Lower leg skin (tissue), 4 donors: ENCODE measurements at regions not wholly inside any gene's neighbourhood (a gene's known extent, or its start where the extent isn't known, plus 50 kb on each side); places are given as distances from the start of the nearest gene placed in this dataset.

Experiments used
- DNase-seq, 2 donors: peaks; one replicate each; pipeline ENCODE4 v3.0.0-alpha.2; 2019; ENCODE audit warnings: low spot score in 2 of 2
- H3K4me3 ChIP-seq: fragments of 200-600 bp; sonication (generic); 2 replicates; pipeline ENCODE4 v1.5.1; 2017; ENCODE audit warnings: mild to moderate bottlenecking, low read depth; ENCODE audit not compliant: poor library complexity, severe bottlenecking
- POLR2A ChIP-seq, 2 donors: fragments of 450-650 bp; IDR thresholded peaks; one replicate each; pipeline ENCODE4 v1.6.1; 2016 to 2017; ENCODE audit warnings: antibody characterized with exemption in 2 of 2, mild to moderate bottlenecking in 1 of 2, moderate library complexity in 1 of 2
- WGBS, 2 donors: methylation state at CpG; one replicate each; pipeline ENCODE4 v1.1.5; 2018; 5-methylcytosine and 5-hydroxymethylcytosine counted together
- intact Hi-C: fragments of 100-400 bp; cut with DNase I; formaldehyde crosslinking; loops from one replicate; pipeline ENCODE4 v1.15.0; 2023; ENCODE audit warnings: low total_unique reads
- TF ChIP-seq, protein P1 (sequence below), 3 donors: fragments of 450-650 bp; IDR thresholded peaks; one replicate each; pipeline ENCODE4 v1.5.1; 2016; ENCODE audit warnings: antibody characterized with exemption in 3 of 3, mild to moderate bottlenecking in 3 of 3, moderate library complexity in 2 of 3

DNA sequence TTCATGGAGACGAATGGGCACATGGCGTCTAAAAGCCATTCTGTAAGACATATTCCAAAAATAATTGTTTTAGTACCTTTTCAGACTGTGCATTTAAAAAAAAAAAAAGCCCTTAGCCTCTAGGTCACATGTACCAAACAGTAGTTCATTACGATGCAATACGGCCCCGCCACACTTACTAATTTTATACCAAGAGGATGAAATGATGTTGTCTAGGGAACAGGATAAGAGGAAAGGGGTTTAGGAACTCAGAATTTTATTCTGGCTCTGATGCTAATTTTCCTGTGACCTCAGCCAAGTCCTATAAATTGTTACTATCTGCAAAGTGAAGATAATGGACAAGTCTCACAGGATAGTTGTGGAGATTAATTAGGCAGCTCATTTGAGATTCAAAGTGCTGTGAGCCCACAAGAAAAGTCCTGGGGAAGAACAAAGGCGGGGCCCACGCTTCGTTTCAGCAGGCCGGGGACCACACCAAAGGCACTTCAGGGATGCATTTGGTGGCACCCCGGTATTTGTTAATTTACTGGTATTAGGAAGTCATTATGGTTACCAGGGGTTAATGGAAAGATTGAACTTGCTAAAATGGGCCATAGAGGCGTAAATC lies 511.1 kb downstream of the IRS2 start:
- no peak for DNase-seq
- TF ChIP-seq, protein P1, sequence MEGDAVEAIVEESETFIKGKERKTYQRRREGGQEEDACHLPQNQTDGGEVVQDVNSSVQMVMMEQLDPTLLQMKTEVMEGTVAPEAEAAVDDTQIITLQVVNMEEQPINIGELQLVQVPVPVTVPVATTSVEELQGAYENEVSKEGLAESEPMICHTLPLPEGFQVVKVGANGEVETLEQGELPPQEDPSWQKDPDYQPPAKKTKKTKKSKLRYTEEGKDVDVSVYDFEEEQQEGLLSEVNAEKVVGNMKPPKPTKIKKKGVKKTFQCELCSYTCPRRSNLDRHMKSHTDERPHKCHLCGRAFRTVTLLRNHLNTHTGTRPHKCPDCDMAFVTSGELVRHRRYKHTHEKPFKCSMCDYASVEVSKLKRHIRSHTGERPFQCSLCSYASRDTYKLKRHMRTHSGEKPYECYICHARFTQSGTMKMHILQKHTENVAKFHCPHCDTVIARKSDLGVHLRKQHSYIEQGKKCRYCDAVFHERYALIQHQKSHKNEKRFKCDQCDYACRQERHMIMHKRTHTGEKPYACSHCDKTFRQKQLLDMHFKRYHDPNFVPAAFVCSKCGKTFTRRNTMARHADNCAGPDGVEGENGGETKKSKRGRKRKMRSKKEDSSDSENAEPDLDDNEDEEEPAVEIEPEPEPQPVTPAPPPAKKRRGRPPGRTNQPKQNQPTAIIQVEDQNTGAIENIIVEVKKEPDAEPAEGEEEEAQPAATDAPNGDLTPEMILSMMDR (IDR thresholded peaks at IDR 0.05): no peak
- TF ChIP-seq POLR2A (IDR thresholded peaks at IDR 0.05): no peak
- WGBS, 2 donors: 83 to 86% methylated on average over 11 of the region's 11 CpGs
- intact Hi-C loops: no loop called here
- H3K4me3 ChIP-seq: no peak overlapping the region

GRCh38 chr13:109274188-109274821 lies 512.1 kb downstream of the IRS2 start:
- DNase-seq: no peak
- no peak for TF ChIP-seq POLR2A (IDR thresholded peaks at IDR 0.05)
- TF ChIP-seq, protein P1 (IDR thresholded peaks at IDR 0.05): no peak
- intact Hi-C loops: no loop called here
- 73 to 76% methylated on average over 5 of the region's 5 CpGs for WGBS, 2 donors
- H3K4me3 ChIP-seq: no peak overlapping the region

GRCh38 chr13:109273326-109273751 lies 513.0 kb downstream of the IRS2 start:
- no peak for DNase-seq
- intact Hi-C loops: no loop called here
- TF ChIP-seq, protein P1 (IDR thresholded peaks at IDR 0.05): no peak
- TF ChIP-seq POLR2A (IDR thresholded peaks at IDR 0.05): no peak
- no peak overlapping the region for H3K4me3 ChIP-seq
- WGBS, 2 donors: 34 to 41% methylated on average over 3 of the region's 3 CpGs

GRCh38 chr13:109272595-109273325 lies 513.6 kb downstream of the IRS2 start:
- DNase-seq: no peak
- TF ChIP-seq, protein P1 (IDR thresholded peaks at IDR 0.05): no peak
- no peak for TF ChIP-seq POLR2A (IDR thresholded peaks at IDR 0.05)
- H3K4me3 ChIP-seq: no peak overlapping the region
- WGBS, 2 donors: 77 to 80% methylated on average over 6 of the region's 6 CpGs
- intact Hi-C loops: no loop called here

DNA sequence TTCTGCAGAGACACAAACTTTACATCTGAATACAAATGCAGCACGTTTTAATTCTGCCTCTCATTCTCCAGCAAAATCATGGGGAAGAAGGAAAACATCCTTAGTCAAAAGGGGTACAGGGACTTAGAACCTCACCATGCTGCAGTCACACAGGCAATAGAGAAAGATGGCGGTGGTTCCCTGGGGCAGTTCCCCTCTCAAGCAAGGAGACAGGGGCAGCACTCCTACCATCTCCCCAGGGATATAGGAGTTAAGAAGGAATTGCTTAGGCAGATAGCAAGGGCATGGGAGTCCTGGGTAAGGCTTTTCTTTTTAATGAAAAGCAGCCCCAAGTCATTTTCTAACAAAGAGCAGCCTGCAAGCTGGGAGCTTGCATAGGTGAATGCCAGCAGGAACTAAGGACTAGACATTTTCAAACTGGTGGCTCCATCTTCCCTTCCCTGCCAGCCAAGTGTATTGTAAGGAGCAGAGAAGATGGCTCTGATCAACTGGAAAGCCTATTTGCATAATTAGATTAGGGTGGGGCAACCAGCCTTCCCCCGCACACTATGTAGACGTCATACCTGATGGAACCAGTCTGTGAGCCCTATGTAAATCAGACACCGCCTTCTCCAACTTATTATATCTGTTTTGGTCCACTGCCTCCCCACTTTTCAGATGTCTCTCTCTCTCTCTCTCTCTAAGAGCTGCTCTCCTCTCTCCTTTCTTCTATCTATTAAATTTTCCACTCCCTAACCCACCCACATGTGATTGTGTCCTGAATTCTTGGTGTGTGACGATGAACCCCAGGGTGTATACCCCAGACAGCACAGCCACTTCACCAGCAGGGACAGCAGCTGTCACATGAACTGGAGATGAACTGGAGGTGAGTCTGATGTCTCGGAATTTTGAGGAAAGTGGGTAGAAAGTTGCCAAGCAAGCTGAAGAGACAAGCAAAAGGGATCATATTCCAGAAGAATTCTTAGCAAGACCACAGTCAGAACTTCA lies 514.5 kb downstream of the IRS2 start:
- 71 to 79% methylated on average over 7 of the region's 7 CpGs for WGBS, 2 donors
- DNase-seq: no peak
- no peak overlapping the region for H3K4me3 ChIP-seq
- no peak for TF ChIP-seq POLR2A (IDR thresholded peaks at IDR 0.05)
- TF ChIP-seq, protein P1 (IDR thresholded peaks at IDR 0.05): no peak
- intact Hi-C loops: no loop called here
